ENCODE measurements at regions not wholly inside any gene's neighbourhood (a gene's known extent, or its start where the extent isn't known, plus 50 kb on each side); places are given as distances from the start of the nearest gene placed in this dataset.

- TF ChIP-seq POLR2A (IDR thresholded peaks at IDR 0.05), result no peak
- no peak for TF ChIP-seq CTCF (IDR thresholded peaks at IDR 0.05)
Measured at GRCh38 chr3:94217406-94217805, 154.5 kb downstream of the NSUN3 start.

Data from body of pancreas (tissue), 4 donors.